ENCODE measurements at regions not wholly inside any gene's neighbourhood (a gene's known extent, or its start where the extent isn't known, plus 50 kb on each side); places are given as distances from the start of the nearest gene placed in this dataset.

DNA sequence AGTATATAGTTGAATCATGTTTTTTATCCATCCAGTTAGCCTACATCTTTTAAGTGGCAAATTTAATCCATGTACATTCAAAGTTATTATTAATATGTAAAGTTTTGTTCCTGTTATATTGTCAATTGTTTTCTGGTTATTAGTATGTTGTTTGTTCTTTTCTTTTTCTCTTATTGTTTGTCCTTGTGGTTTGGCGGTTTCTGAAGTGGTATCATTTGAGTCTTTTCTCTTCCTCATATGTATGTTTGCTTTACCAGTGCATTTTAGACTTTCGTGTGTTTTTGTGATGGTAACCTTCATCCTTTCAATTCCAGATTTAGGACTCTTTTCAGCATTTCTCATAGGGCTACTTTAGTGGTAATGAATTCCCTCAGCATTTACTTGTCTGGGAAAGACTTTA, 130.4 kb upstream of the RFX3 start:
- intact Hi-C loops (cut with DNase I; ENCODE audit: low total_unique reads): no loop called here
- no peaks in the 10 kb centered on the region for H3K27me3 ChIP-seq
- no peaks in the 10 kb centered on the region for H3K9me3 ChIP-seq
- no peak for TF ChIP-seq CTCF (IDR thresholded peaks at IDR 0.05 in 4 of 5, conservative IDR thresholded peaks at IDR 0.05 in 1 of 5)
- no peak for TF ChIP-seq POLR2A (IDR thresholded peaks at IDR 0.05)
- no peak overlapping the region for H3K27ac ChIP-seq
- in situ Hi-C loops (cut with MboI; ENCODE audit: low sequenced_read_pairs in 4 of 4): loop anchor here in 1 of 4 donors (25.0 kb wide), 1 partner anchor 419 kb away; no protein-coding TSS in a partner anchor
- no peak for ATAC-seq
- H3K36me3 ChIP-seq: no peaks in the 10 kb centered on the region
- no peak for DNase-seq
- H3K4me1 ChIP-seq: no peaks in the 10 kb centered on the region
- H3K4me3 ChIP-seq: no peak overlapping the region

DNA sequence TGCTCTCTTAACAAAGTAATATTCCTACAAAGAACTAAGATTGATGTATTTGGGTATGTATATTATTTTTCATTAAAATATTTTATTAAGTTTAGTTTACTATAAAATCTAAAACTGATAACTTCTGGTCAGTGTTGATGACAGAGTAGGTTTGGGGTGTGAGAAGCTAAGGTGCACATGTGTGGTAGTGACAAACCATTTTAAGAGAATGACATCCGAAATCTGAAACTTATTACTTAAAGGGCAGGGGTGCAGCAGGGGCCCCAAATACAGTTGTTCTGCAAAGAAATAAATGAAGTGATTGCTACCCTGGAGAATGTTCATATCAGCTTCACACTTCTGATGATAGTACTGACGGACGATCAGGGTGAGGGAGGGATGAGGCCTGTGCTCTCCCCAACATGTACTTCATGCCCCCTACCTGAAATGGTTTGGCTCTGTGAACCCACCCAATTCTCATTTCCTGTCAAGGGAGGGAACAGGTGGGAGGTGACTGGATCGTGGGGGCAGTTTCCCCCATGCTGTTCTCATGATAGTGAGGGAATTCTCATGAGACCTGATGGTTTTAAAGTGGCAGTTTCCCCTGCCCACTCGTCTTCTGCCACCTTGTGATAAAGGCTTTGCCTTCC, 125.3 kb upstream of the RFX3 start:
- Histone ChIP-seq H3K4me3 (no peak overlapping the region), H3K9me3 (no peaks in the 10 kb centered on the region), H3K4me1 (no peaks in the 10 kb centered on the region), H3K27me3 (no peaks in the 10 kb centered on the region), H3K27ac (no peak overlapping the region), H3K36me3 (no peaks in the 10 kb centered on the region)
- in situ Hi-C loops (cut with MboI; ENCODE audit: low sequenced_read_pairs in 4 of 4): loop anchor here in 1 of 4 donors (25.0 kb wide), 1 partner anchor 414 kb away; no protein-coding TSS in a partner anchor
- intact Hi-C loops (cut with DNase I; ENCODE audit: low total_unique reads): no loop called here
- ATAC-seq: no peak
- no peak for DNase-seq
- TF ChIP-seq CTCF (IDR thresholded peaks at IDR 0.05 in 4 of 5, conservative IDR thresholded peaks at IDR 0.05 in 1 of 5) (no peak), POLR2A (IDR thresholded peaks at IDR 0.05) (no peak)

DNA sequence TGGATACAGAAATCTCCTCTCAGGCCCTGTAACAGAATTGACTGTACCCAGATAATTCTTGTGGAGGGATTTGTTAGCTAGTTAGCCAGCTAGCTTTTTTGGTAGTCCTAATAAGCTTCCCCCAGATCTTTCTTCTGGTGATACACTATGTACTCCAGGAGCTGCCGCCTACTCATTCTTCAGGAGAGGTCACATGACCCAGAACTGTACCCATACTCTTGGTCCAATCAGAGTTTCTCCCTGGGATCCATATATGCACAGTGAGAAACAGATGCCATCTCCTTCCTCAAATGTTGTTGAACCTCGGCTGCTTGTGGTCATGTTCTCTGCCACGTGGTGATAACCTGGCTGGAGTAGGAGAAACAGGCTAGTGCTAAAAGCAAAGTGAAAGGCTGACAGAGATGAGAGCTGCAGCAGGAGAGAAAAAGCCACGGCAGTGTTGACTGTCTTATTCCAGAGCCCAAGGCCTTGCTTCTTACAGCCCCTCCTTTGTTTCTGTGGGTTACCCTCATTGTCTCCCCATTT, 123.0 kb upstream of the RFX3 start:
- Histone ChIP-seq H3K27me3 (no peaks in the 10 kb centered on the region), H3K9me3 (no peaks in the 10 kb centered on the region), H3K4me1 (no peaks in the 10 kb centered on the region), H3K27ac (no peak overlapping the region), H3K36me3 (no peaks in the 10 kb centered on the region), H3K4me3 (no peak overlapping the region)
- intact Hi-C loops (cut with DNase I; ENCODE audit: low total_unique reads): loop anchor here (10.0 kb wide), 1 partner anchor 184 kb away; no protein-coding TSS in a partner anchor
- ATAC-seq (no peak), DNase-seq (no peak)
- no peak for TF ChIP-seq POLR2A (IDR thresholded peaks at IDR 0.05)
- no peak for TF ChIP-seq CTCF (IDR thresholded peaks at IDR 0.05 in 4 of 5, conservative IDR thresholded peaks at IDR 0.05 in 1 of 5)
- in situ Hi-C loops (cut with MboI; ENCODE audit: low sequenced_read_pairs in 4 of 4): no loop called here

- ATAC-seq: no peak
- no peak for TF ChIP-seq CTCF (IDR thresholded peaks at IDR 0.05 in 4 of 5, conservative IDR thresholded peaks at IDR 0.05 in 1 of 5)
- no peak for TF ChIP-seq POLR2A (IDR thresholded peaks at IDR 0.05)
- intact Hi-C loops (cut with DNase I; ENCODE audit: low total_unique reads) (loop anchor here (10.0 kb wide), 1 partner anchor 183 kb away; no protein-coding TSS in a partner anchor), in situ Hi-C loops (cut with MboI; ENCODE audit: low sequenced_read_pairs in 4 of 4) (no loop called here)
- no peaks in the 10 kb centered on the region for H3K36me3 ChIP-seq
- no peak overlapping the region for H3K4me3 ChIP-seq
- no peaks in the 10 kb centered on the region for H3K9me3 ChIP-seq
- H3K4me1 ChIP-seq: no peaks in the 10 kb centered on the region
- no peak overlapping the region for H3K27ac ChIP-seq
- no peak for DNase-seq
- no peaks in the 10 kb centered on the region for H3K27me3 ChIP-seq
Measured at GRCh38 chr9:3648266-3648665, 122.5 kb upstream of the RFX3 start.

All from gastrocnemius medialis (tissue), 4 donors.